GM10266 (cell line): ENCODE measurements at regions not wholly inside any gene's neighbourhood (a gene's known extent, or its start where the extent isn't known, plus 50 kb on each side); places are given as distances from the start of the nearest gene placed in this dataset.

ENCODE experiments used
- DNase-seq: peaks from one replicate; pipeline ENCODE4 v3.0.0; 2012; ENCODE audit errors: extremely low spot score
- CTCF ChIP-seq: IDR thresholded peaks from 2 replicates; pipeline ENCODE4 v1.5.1; 2012; ENCODE audit warnings: mild to moderate bottlenecking, low read depth; ENCODE audit not compliant: control insufficient read depth, insufficient read depth; ENCODE audit errors: missing control alignments

GRCh38 chr11:116379185-116379828, 393.5 kb downstream of the BUD13 start:
- DNase-seq = no peak
- TF ChIP-seq CTCF = no peak

GRCh38 chr11:116376547-116376946, 396.2 kb downstream of the BUD13 start:
- TF ChIP-seq CTCF = no peak
- DNase-seq = no peak

- no peak for TF ChIP-seq CTCF
- DNase-seq = no peak
Observed at GRCh38 chr11:116376054-116376453, 396.7 kb downstream of the BUD13 start.

GRCh38 chr11:116375221-116375620, 397.6 kb downstream of the BUD13 start:
- DNase-seq = no peak
- no peak for TF ChIP-seq CTCF

GRCh38 chr11:116374085-116374484, 398.7 kb downstream of the BUD13 start:
- no peak for DNase-seq
- no peak for TF ChIP-seq CTCF

GRCh38 chr11:116373104-116373944, 399.5 kb downstream of the BUD13 start:
- DNase-seq = no peak
- TF ChIP-seq CTCF = no peak

- no peak for TF ChIP-seq CTCF
Observed at GRCh38 chr11:116371146-116371545, 401.6 kb downstream of the BUD13 start.

More at GRCh38 chr11:116371146-116371545, 401.6 kb downstream of the BUD13 start:
- DNase-seq = no peak
